ENCODE measurements at regions not wholly inside any gene's neighbourhood (a gene's known extent, or its start where the extent isn't known, plus 50 kb on each side); places are given as distances from the start of the nearest gene placed in this dataset.

GRCh38 chr10:43876976-43877375 is 228.3 kb upstream of the ZNF32 start:
- TF ChIP-seq CTCF (IDR thresholded peaks at IDR 0.05; ENCODE audit: borderline replicate concordance, extremely low read depth, low read length, poor library complexity, severe bottlenecking) (no peak), EZH2 (IDR thresholded peaks at IDR 0.05; ENCODE audit: borderline replicate concordance, low read depth, low read length, severe bottlenecking) (no peak)
